ENCODE measurements at regions not wholly inside any gene's neighbourhood (a gene's known extent, or its start where the extent isn't known, plus 50 kb on each side); places are given as distances from the start of the nearest gene placed in this dataset.

DNA sequence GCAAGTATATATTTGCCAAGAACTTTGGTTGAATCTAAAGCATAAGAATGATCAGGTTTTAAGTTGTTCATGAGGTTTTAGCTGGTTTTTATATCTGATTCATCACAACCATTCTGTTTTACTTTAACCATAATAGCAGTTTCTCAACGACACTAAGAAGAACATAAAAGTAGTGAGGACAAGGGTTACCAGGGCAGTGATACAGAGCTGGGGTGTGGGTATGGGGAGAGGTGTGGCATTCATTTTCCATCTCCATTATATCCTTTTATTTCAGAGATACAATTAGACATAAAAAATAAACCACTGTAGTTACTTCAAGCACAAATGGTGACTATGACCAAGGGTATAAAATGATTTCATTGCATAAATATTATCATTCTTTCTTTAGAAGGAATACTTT lies 149.8 kb upstream of the STEAP4 start:
- TF ChIP-seq FOXM1 (IDR thresholded peaks at IDR 0.05; ENCODE audit: borderline replicate concordance, low read depth) (no peak), TAF1 (IDR thresholded peaks at IDR 0.05; ENCODE audit: low read depth) (no peak), RAD21 (IDR thresholded peaks at IDR 0.05; ENCODE audit: low read depth) (no peak), CREB1 (IDR thresholded peaks at IDR 0.05; ENCODE audit: low read depth) (no peak), CEBPB (IDR thresholded peaks at IDR 0.05) (no peak), ZBTB7A (IDR thresholded peaks at IDR 0.05; ENCODE audit: low read depth) (no peak), TEAD4 (IDR thresholded peaks at IDR 0.05) (no peak)
- TF ChIP-seq, protein P1, sequence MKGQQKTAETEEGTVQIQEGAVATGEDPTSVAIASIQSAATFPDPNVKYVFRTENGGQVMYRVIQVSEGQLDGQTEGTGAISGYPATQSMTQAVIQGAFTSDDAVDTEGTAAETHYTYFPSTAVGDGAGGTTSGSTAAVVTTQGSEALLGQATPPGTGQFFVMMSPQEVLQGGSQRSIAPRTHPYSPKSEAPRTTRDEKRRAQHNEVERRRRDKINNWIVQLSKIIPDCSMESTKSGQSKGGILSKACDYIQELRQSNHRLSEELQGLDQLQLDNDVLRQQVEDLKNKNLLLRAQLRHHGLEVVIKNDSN (IDR thresholded peaks at IDR 0.05) = no peak
